ENCODE measurements at regions not wholly inside any gene's neighbourhood (a gene's known extent, or its start where the extent isn't known, plus 50 kb on each side); places are given as distances from the start of the nearest gene placed in this dataset.

DNA sequence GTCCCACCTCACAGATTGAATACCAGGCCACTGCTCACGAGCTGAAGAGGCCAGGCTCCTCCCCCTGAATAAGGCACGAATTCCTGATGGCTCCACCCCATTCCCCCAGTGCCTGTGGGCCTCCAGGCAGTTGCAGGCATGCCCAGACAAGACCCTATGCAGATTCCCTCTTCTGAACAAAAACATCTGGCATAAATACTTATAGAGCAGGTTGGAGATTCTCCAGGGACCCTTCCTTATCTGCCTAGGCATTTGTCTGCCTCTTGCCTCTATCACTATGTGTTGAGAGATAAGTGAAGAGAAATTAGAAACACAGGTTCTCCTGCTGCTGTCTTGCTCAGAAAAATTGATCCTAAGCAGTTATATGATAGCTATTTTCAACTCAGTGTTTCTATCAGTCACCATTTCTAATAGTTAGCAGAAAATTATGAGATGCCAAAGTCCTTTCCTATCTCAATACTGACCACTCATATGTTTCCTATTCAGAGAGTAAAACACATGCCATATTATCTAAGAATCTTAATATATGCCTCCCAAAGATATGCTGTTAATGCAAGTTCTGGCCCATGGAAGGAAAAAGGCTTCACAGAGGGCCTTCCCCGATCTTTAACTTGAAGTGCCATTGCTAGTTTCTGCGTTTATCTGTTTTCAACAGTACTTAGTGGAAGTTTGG, 364.0 kb downstream of the KCTD12 start:
- H3K9me3 ChIP-seq (ENCODE audit: control insufficient read depth in 4 of 4, low read length in 3 of 4), result no peaks in the 10 kb centered on the region
- no peak overlapping the region for H3K27ac ChIP-seq (ENCODE audit: low read depth in 1 of 2, low read length in 2 of 2)
- WGBS, result 68% methylated on average over 4 of the region's 4 CpGs
- no peaks in the 10 kb centered on the region for H3K4me1 ChIP-seq (ENCODE audit: control insufficient read depth in 4 of 4, insufficient read depth in 4 of 4, low read length in 3 of 4)
- H3K27me3 ChIP-seq (ENCODE audit: control insufficient read depth in 4 of 4, insufficient read depth in 4 of 4, low read length in 3 of 4), result peaks cover 0 to 2% (median 0%) of the 10 kb centered on the region in 4 donors
- no peak for DNase-seq (ENCODE audit: low spot score)
- H3K9ac ChIP-seq (ENCODE audit: low read depth in 1 of 2, low read length in 2 of 2), result no peak overlapping the region
- TF ChIP-seq EGR1 (IDR thresholded peaks at IDR 0.05; ENCODE audit: low read depth in 2 of 2), result no peak
- no peak for TF ChIP-seq HNF4A (conservative IDR thresholded peaks at IDR 0.05)
- TF ChIP-seq, protein P1, sequence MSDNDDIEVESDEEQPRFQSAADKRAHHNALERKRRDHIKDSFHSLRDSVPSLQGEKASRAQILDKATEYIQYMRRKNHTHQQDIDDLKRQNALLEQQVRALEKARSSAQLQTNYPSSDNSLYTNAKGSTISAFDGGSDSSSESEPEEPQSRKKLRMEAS (IDR thresholded peaks at IDR 0.05), result no peak
- no peak overlapping the region for H3K4me3 ChIP-seq (ENCODE audit: low read depth in 1 of 3, low read length in 3 of 3)
- H3K36me3 ChIP-seq (ENCODE audit: control insufficient read depth in 4 of 4, insufficient read depth in 3 of 4, low read depth in 1 of 4, low read length in 3 of 4), result no peaks in the 10 kb centered on the region

DNA sequence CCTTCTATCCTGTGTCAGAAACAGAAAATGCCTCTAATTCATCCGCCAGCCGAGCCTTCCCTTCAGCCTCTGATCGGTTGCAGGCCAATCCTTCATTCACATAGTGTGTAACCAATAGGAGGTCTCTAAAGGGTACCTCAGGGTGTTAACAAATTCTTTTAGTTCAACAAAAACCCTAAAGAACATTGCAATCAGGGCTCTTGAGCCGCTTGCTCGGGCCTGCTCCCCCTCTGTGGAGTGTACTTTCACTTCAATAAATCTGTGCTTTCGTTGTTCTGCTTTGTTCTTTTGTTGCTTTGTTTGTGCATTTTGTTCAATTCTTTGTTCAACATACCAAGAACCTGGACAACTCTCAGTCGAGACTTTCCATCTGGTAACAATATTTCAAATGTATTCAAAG, 366.5 kb downstream of the KCTD12 start:
- no peak overlapping the region for H3K27ac ChIP-seq (ENCODE audit: low read depth in 1 of 2, low read length in 2 of 2)
- no peak for DNase-seq (ENCODE audit: low spot score)
- H3K4me3 ChIP-seq (ENCODE audit: low read depth in 1 of 3, low read length in 3 of 3), result no peak overlapping the region
- no peaks in the 10 kb centered on the region for H3K36me3 ChIP-seq (ENCODE audit: control insufficient read depth in 4 of 4, insufficient read depth in 3 of 4, low read depth in 1 of 4, low read length in 3 of 4)
- H3K9ac ChIP-seq (ENCODE audit: low read depth in 1 of 2, low read length in 2 of 2), result no peak overlapping the region
- 73% methylated on average over 7 of the region's 7 CpGs for WGBS
- peaks cover 0 to 2% (median 0%) of the 10 kb centered on the region in 4 donors for H3K27me3 ChIP-seq (ENCODE audit: control insufficient read depth in 4 of 4, insufficient read depth in 4 of 4, low read length in 3 of 4)
- no peaks in the 10 kb centered on the region for H3K4me1 ChIP-seq (ENCODE audit: control insufficient read depth in 4 of 4, insufficient read depth in 4 of 4, low read length in 3 of 4)
- H3K9me3 ChIP-seq (ENCODE audit: control insufficient read depth in 4 of 4, low read length in 3 of 4), result no peaks in the 10 kb centered on the region
- TF ChIP-seq GABPA (IDR thresholded peaks at IDR 0.05 in 1 of 2, conservative IDR thresholded peaks at IDR 0.05 in 1 of 2), result no peak
- TF ChIP-seq, protein P2, sequence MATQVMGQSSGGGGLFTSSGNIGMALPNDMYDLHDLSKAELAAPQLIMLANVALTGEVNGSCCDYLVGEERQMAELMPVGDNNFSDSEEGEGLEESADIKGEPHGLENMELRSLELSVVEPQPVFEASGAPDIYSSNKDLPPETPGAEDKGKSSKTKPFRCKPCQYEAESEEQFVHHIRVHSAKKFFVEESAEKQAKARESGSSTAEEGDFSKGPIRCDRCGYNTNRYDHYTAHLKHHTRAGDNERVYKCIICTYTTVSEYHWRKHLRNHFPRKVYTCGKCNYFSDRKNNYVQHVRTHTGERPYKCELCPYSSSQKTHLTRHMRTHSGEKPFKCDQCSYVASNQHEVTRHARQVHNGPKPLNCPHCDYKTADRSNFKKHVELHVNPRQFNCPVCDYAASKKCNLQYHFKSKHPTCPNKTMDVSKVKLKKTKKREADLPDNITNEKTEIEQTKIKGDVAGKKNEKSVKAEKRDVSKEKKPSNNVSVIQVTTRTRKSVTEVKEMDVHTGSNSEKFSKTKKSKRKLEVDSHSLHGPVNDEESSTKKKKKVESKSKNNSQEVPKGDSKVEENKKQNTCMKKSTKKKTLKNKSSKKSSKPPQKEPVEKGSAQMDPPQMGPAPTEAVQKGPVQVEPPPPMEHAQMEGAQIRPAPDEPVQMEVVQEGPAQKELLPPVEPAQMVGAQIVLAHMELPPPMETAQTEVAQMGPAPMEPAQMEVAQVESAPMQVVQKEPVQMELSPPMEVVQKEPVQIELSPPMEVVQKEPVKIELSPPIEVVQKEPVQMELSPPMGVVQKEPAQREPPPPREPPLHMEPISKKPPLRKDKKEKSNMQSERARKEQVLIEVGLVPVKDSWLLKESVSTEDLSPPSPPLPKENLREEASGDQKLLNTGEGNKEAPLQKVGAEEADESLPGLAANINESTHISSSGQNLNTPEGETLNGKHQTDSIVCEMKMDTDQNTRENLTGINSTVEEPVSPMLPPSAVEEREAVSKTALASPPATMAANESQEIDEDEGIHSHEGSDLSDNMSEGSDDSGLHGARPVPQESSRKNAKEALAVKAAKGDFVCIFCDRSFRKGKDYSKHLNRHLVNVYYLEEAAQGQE (IDR thresholded peaks at IDR 0.05), result no peak
- TF ChIP-seq, protein P3, sequence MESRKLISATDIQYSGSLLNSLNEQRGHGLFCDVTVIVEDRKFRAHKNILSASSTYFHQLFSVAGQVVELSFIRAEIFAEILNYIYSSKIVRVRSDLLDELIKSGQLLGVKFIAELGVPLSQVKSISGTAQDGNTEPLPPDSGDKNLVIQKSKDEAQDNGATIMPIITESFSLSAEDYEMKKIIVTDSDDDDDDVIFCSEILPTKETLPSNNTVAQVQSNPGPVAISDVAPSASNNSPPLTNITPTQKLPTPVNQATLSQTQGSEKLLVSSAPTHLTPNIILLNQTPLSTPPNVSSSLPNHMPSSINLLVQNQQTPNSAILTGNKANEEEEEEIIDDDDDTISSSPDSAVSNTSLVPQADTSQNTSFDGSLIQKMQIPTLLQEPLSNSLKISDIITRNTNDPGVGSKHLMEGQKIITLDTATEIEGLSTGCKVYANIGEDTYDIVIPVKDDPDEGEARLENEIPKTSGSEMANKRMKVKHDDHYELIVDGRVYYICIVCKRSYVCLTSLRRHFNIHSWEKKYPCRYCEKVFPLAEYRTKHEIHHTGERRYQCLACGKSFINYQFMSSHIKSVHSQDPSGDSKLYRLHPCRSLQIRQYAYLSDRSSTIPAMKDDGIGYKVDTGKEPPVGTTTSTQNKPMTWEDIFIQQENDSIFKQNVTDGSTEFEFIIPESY (IDR thresholded peaks at IDR 0.05), result no peak
- no peak for TF ChIP-seq FOXA2 (IDR thresholded peaks at IDR 0.05)
- TF ChIP-seq, protein P1 (IDR thresholded peaks at IDR 0.05), result no peak
- TF ChIP-seq HNF4A (conservative IDR thresholded peaks at IDR 0.05), result no peak
- no peak for TF ChIP-seq RXRA (IDR thresholded peaks at IDR 0.05)
- TF ChIP-seq NR2F2 (IDR thresholded peaks at IDR 0.05), result no peak
- no peak for TF ChIP-seq TAF1 (conservative IDR thresholded peaks at IDR 0.05)
- no peak for TF ChIP-seq FOXA1 (IDR thresholded peaks at IDR 0.05)
- TF ChIP-seq, protein P4, sequence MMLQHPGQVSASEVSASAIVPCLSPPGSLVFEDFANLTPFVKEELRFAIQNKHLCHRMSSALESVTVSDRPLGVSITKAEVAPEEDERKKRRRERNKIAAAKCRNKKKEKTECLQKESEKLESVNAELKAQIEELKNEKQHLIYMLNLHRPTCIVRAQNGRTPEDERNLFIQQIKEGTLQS (IDR thresholded peaks at IDR 0.05), result no peak
- no peak for TF ChIP-seq RAD21 (IDR thresholded peaks at IDR 0.05)
- TF ChIP-seq, protein P5, sequence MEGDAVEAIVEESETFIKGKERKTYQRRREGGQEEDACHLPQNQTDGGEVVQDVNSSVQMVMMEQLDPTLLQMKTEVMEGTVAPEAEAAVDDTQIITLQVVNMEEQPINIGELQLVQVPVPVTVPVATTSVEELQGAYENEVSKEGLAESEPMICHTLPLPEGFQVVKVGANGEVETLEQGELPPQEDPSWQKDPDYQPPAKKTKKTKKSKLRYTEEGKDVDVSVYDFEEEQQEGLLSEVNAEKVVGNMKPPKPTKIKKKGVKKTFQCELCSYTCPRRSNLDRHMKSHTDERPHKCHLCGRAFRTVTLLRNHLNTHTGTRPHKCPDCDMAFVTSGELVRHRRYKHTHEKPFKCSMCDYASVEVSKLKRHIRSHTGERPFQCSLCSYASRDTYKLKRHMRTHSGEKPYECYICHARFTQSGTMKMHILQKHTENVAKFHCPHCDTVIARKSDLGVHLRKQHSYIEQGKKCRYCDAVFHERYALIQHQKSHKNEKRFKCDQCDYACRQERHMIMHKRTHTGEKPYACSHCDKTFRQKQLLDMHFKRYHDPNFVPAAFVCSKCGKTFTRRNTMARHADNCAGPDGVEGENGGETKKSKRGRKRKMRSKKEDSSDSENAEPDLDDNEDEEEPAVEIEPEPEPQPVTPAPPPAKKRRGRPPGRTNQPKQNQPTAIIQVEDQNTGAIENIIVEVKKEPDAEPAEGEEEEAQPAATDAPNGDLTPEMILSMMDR (IDR thresholded peaks at IDR 0.05; ENCODE audit: low read depth, low read length, missing input control), result no peak
- no peak for TF ChIP-seq YY1 (IDR thresholded peaks at IDR 0.05)
- no peak for TF ChIP-seq SP1 (IDR thresholded peaks at IDR 0.05)
- no peak for TF ChIP-seq EGR1 (IDR thresholded peaks at IDR 0.05; ENCODE audit: low read depth in 2 of 2)
- no peak for TF ChIP-seq HNF4G (IDR thresholded peaks at IDR 0.05)

All from liver (tissue), 8 donors.